GM12874 (cell line): ENCODE measurements at regions not wholly inside any gene's neighbourhood (a gene's known extent, or its start where the extent isn't known, plus 50 kb on each side); places are given as distances from the start of the nearest gene placed in this dataset.

Source experiments
- TF ChIP-seq, protein P1 (sequence below): IDR thresholded peaks from 2 replicates; pipeline ENCODE4 v1.5.1; 2011; ENCODE audit warnings: low read depth, mild to moderate bottlenecking, control low read depth, low read length, moderate library complexity; ENCODE audit not compliant: insufficient read depth

DNA sequence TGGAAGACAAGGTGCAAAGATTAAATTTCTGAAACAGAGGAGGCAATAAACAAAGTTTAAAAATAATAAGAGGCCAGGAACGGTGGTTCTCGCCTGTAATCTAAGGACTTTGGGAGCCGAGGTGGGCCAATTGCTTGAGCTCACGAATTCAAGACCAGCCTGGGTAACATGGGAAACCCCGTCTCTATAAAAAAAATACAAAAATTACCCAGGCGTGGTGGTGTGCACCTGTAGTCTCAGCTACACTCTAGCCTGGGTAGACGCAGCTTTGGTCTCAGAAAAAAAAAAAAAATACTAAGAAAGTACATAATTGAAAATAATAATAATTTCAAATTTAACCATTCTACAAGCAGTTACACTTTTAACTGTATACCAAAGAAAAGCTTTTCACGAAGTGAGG, 744.6 kb upstream of the POU3F3 start:
- TF ChIP-seq, protein P1, sequence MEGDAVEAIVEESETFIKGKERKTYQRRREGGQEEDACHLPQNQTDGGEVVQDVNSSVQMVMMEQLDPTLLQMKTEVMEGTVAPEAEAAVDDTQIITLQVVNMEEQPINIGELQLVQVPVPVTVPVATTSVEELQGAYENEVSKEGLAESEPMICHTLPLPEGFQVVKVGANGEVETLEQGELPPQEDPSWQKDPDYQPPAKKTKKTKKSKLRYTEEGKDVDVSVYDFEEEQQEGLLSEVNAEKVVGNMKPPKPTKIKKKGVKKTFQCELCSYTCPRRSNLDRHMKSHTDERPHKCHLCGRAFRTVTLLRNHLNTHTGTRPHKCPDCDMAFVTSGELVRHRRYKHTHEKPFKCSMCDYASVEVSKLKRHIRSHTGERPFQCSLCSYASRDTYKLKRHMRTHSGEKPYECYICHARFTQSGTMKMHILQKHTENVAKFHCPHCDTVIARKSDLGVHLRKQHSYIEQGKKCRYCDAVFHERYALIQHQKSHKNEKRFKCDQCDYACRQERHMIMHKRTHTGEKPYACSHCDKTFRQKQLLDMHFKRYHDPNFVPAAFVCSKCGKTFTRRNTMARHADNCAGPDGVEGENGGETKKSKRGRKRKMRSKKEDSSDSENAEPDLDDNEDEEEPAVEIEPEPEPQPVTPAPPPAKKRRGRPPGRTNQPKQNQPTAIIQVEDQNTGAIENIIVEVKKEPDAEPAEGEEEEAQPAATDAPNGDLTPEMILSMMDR: no peak

DNA sequence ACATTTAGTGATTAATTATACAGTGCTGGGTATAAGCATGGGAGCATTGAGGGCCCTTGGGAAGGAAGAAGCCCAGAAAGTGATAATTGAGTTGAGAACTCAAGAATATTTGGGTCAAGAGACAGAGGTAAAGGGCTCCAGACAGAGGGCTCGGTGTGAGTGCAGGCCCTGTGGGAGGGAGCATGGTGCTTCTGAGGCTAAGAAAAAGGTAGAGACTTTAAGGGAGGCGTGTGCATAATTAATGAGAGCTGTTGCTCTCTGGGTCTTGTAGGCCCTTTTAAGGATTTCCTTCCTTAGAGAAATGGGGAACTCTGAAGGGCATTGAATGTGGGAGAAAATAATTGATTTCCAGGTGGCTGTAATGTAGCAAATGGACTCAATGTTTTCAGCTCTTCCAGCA, 735.0 kb upstream of the POU3F3 start:
- TF ChIP-seq, protein P1: no peak

DNA sequence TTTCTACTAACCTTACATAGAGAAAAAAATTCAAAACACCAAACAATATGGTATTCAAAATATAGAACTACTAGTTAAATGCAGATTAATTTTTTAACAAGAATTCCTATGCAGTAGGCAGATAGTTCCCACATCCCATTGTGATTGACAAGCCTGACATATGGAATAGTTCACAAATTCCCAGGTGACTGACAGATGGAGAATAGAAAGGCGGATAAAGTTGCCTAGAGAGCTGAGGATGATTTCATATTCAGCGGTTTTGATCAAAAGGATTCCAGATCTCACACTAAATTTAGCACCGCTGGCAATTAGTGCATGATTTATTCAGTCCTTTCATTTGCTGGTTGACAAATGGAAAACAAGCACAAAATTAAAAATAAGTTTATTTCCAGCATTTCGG, 733.7 kb upstream of the POU3F3 start:
- TF ChIP-seq, protein P1: no peak

DNA sequence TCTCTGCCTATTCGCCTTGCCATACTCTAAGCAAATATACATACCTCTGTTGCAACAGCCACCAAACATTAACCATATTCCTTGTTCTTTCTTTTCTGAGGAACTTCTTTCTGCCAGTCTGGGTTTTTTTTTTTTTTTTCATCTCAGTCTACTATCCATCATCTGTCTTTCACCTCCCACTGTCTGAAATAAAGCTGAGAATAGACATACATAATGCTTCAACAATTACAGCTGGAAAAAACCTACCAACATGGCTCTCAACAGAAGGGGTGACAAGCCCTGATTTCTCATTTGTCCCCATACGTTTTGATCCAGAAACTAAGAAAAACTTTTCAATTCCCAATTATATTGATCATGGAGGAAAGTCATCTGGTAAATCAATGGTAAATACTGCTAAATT, 728.8 kb upstream of the POU3F3 start:
- TF ChIP-seq, protein P1: no peak

DNA sequence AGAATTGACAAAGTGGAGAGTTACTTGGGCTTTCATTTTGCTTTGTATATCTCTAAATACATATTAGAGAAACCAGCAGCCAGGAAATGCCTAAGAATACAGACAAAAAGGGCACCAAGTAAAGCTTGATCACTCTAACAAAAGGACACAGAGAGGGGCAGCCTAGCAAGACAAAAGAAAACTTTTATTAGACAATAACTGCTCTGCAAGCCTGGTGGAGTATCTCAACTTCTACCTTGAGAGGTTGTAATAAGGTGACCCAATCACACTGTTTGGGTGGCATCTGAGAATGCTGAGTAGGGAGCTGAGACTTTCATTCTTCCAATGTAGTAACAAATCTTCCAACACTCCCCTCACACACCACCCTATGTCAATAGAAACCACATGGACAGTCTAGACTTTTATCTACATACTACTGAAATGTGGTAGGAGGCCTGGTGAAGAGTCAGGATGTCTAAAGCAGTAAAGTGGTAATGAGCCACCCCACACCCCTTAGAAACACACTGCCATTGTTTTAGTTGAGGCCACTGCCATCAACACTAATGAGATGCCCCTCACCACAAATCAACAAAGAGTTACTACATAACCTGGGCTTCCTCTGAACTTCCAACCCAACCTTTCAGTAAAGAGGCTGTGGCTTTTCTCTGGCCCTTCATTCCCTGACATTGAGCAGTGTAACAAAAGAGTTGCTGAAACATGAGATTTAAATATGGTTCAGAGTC, 726.7 kb upstream of the POU3F3 start:
- TF ChIP-seq, protein P1: no peak

DNA sequence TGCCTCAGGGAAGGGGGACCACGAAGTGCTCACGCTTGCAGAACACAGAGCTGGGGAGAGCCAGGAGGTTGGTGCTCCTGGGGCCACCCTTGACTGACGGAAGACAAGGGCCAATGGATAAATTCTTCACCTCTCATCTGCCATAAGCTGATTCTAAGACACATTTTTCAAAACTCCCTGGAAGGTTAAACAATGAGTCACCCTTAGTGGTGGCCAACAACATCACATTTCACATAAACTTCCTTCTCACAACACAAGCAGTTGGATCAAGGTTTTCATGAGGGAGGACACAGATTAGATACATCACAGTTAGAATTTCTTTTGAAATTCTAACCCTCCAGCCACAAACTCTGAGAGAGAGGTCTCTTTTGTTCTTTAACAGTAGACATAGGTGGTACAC, 713.6 kb upstream of the POU3F3 start:
- TF ChIP-seq, protein P1: no peak

DNA sequence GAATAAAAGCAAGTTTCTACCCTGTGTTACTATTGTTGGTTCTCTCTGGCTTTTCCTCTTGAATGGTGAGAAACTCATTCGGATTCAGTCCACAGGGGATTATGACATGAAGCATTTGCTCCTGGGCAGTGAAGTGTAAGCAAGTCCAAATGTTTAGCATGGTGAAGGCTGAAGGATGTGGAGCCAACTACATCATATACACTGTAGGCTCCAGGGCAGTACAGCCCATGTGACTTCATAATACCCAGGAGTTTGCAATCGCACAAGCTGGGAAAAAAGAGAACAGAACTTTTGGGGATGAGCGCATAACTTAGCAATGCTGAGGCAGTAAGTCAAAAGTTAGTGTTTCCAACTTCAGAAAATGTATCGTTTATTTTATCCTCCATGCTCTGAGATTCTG, 695.7 kb upstream of the POU3F3 start:
- TF ChIP-seq, protein P1: no peak
